ENCODE measurements at regions not wholly inside any gene's neighbourhood (a gene's known extent, or its start where the extent isn't known, plus 50 kb on each side); places are given as distances from the start of the nearest gene placed in this dataset.

- Mint-ChIP-seq H3K4me1 (ENCODE audit: low read depth in 2 of 2) (peaks cover 0 to 2% of the 10 kb centered on the region in 2 donors), H3K27ac (no peak overlapping the region), H3K27me3 (peaks cover 11 to 16% of the 10 kb centered on the region in 2 donors), H3K9me3 (peaks cover 7% of the 10 kb centered on the region), H3K36me3 (peaks cover 16% of the 10 kb centered on the region), H3K4me3 (no peak overlapping the region)
- DNase-seq (ENCODE audit: low spot score) (no peak), ATAC-seq (no peak)
These were observed 130.7 kb upstream of the NTRK2 start for GRCh38 chr9:84538879-84539278.

GRCh38 chr9:84542554-84542953 is 127.0 kb upstream of the NTRK2 start:
- ATAC-seq (no peak), DNase-seq (ENCODE audit: low spot score) (no peak)
- Mint-ChIP-seq H3K4me3 (no peak overlapping the region), H3K27ac (no peak overlapping the region), H3K36me3 (peaks cover 5% of the 10 kb centered on the region), H3K4me1 (ENCODE audit: low read depth in 2 of 2) (no peaks in the 10 kb centered on the region), H3K9me3 (peaks cover 4% of the 10 kb centered on the region), H3K27me3 (peaks cover 9 to 12% of the 10 kb centered on the region in 2 donors)

GRCh38 chr9:84554069-84554664 is 115.4 kb upstream of the NTRK2 start:
- Mint-ChIP-seq H3K27ac (no peak overlapping the region), H3K4me1 (ENCODE audit: low read depth in 2 of 2) (no peaks in the 10 kb centered on the region), H3K27me3 (peaks cover 16 to 54% of the 10 kb centered on the region in 2 donors), H3K9me3 (no peaks in the 10 kb centered on the region), H3K36me3 (no peaks in the 10 kb centered on the region), H3K4me3 (no peak overlapping the region)
- ATAC-seq (no peak), DNase-seq (ENCODE audit: low spot score) (no peak)

- Mint-ChIP-seq H3K9me3 (no peaks in the 10 kb centered on the region), H3K27me3 (peaks cover 10 to 53% of the 10 kb centered on the region in 2 donors), H3K4me3 (no peak overlapping the region), H3K27ac (no peak overlapping the region), H3K4me1 (ENCODE audit: low read depth in 2 of 2) (no peaks in the 10 kb centered on the region), H3K36me3 (no peaks in the 10 kb centered on the region)
- no peak for DNase-seq (ENCODE audit: low spot score)
- no peak for ATAC-seq
These were observed 113.0 kb upstream of the NTRK2 start for GRCh38 chr9:84556556-84556955.

- Mint-ChIP-seq H3K36me3 (no peaks in the 10 kb centered on the region), H3K27me3 (peaks cover 15 to 58% of the 10 kb centered on the region in 2 donors), H3K4me1 (ENCODE audit: low read depth in 2 of 2) (no peaks in the 10 kb centered on the region), H3K27ac (no peak overlapping the region), H3K4me3 (no peak overlapping the region), H3K9me3 (no peaks in the 10 kb centered on the region)
- no peak for ATAC-seq
- DNase-seq (ENCODE audit: low spot score) = no peak
These were observed 111.8 kb upstream of the NTRK2 start for GRCh38 chr9:84557751-84558150.

- no peak overlapping the region for H3K27ac Mint-ChIP-seq
- no peaks in the 10 kb centered on the region for H3K4me1 Mint-ChIP-seq (ENCODE audit: low read depth in 2 of 2)
- H3K36me3 Mint-ChIP-seq = no peaks in the 10 kb centered on the region
- no peak for DNase-seq (ENCODE audit: low spot score)
- H3K9me3 Mint-ChIP-seq = no peaks in the 10 kb centered on the region
- peaks cover 6 to 25% of the 10 kb centered on the region in 2 donors for H3K27me3 Mint-ChIP-seq
- no peak overlapping the region for H3K4me3 Mint-ChIP-seq
- ATAC-seq = no peak
These were observed 105.8 kb upstream of the NTRK2 start for GRCh38 chr9:84563691-84564090.

GRCh38 chr9:84567805-84568204 is 101.7 kb upstream of the NTRK2 start:
- no peak for ATAC-seq
- H3K27me3 Mint-ChIP-seq = peaks cover 0 to 2% of the 10 kb centered on the region in 2 donors
- H3K9me3 Mint-ChIP-seq = no peaks in the 10 kb centered on the region
- no peak overlapping the region for H3K27ac Mint-ChIP-seq
- H3K4me3 Mint-ChIP-seq = no peak overlapping the region
- no peaks in the 10 kb centered on the region for H3K36me3 Mint-ChIP-seq
- no peak for DNase-seq (ENCODE audit: low spot score)
- H3K4me1 Mint-ChIP-seq (ENCODE audit: low read depth in 2 of 2) = no peaks in the 10 kb centered on the region

GRCh38 chr9:84570482-84571154 is 98.9 kb upstream of the NTRK2 start:
- no peak for DNase-seq (ENCODE audit: low spot score)
- H3K27ac Mint-ChIP-seq = no peak overlapping the region
- H3K27me3 Mint-ChIP-seq = peaks cover 13 to 15% of the 10 kb centered on the region in 2 donors
- ATAC-seq = peak in 1 of 2 donors; percentile 38
- no peaks in the 10 kb centered on the region for H3K36me3 Mint-ChIP-seq
- no peaks in the 10 kb centered on the region for H3K4me1 Mint-ChIP-seq (ENCODE audit: low read depth in 2 of 2)
- no peaks in the 10 kb centered on the region for H3K9me3 Mint-ChIP-seq
- no peak overlapping the region for H3K4me3 Mint-ChIP-seq

- no peaks in the 10 kb centered on the region for H3K4me1 Mint-ChIP-seq (ENCODE audit: low read depth in 2 of 2)
- H3K9me3 Mint-ChIP-seq = peaks cover 2% of the 10 kb centered on the region
- no peak overlapping the region for H3K27ac Mint-ChIP-seq
- ATAC-seq = no peak
- no peak for DNase-seq (ENCODE audit: low spot score)
- H3K36me3 Mint-ChIP-seq = no peaks in the 10 kb centered on the region
- H3K4me3 Mint-ChIP-seq = no peak overlapping the region
- peaks cover 20 to 21% of the 10 kb centered on the region in 2 donors for H3K27me3 Mint-ChIP-seq
These were observed 96.4 kb upstream of the NTRK2 start for GRCh38 chr9:84573083-84573482.

- DNase-seq (ENCODE audit: low spot score) (no peak), ATAC-seq (no peak)
- H3K27ac Mint-ChIP-seq = no peak overlapping the region
- H3K27me3 Mint-ChIP-seq = peaks cover 25 to 32% of the 10 kb centered on the region in 2 donors
- H3K4me3 Mint-ChIP-seq = no peak overlapping the region
- no peaks in the 10 kb centered on the region for H3K4me1 Mint-ChIP-seq (ENCODE audit: low read depth in 2 of 2)
- H3K9me3 Mint-ChIP-seq = peaks cover 3% of the 10 kb centered on the region
- H3K36me3 Mint-ChIP-seq = no peaks in the 10 kb centered on the region
These were observed 93.8 kb upstream of the NTRK2 start for GRCh38 chr9:84575705-84576104.

GRCh38 chr9:84583866-84584265 is 85.7 kb upstream of the NTRK2 start:
- Mint-ChIP-seq H3K27me3 (peaks cover 5 to 26% of the 10 kb centered on the region in 2 donors), H3K36me3 (no peaks in the 10 kb centered on the region), H3K9me3 (no peaks in the 10 kb centered on the region), H3K4me3 (no peak overlapping the region), H3K27ac (no peak overlapping the region), H3K4me1 (ENCODE audit: low read depth in 2 of 2) (peaks cover 0 to 10% of the 10 kb centered on the region in 2 donors)
- ATAC-seq = no peak
- DNase-seq (ENCODE audit: low spot score) = no peak

GRCh38 chr9:84586662-84587061 is 82.9 kb upstream of the NTRK2 start:
- Mint-ChIP-seq H3K36me3 (no peaks in the 10 kb centered on the region), H3K4me3 (no peak overlapping the region), H3K9me3 (no peaks in the 10 kb centered on the region), H3K27ac (no peak overlapping the region), H3K4me1 (ENCODE audit: low read depth in 2 of 2) (peaks cover 0 to 10% of the 10 kb centered on the region in 2 donors), H3K27me3 (peaks cover under 1 to 17% of the 10 kb centered on the region in 2 donors)
- DNase-seq (ENCODE audit: low spot score) (no peak), ATAC-seq (no peak)

GRCh38 chr9:84587153-84587552 is 82.4 kb upstream of the NTRK2 start:
- Mint-ChIP-seq H3K4me3 (no peak overlapping the region), H3K27me3 (peaks cover 5 to 14% of the 10 kb centered on the region in 2 donors), H3K4me1 (ENCODE audit: low read depth in 2 of 2) (peaks cover 0 to 10% of the 10 kb centered on the region in 2 donors), H3K36me3 (no peaks in the 10 kb centered on the region), H3K9me3 (no peaks in the 10 kb centered on the region), H3K27ac (no peak overlapping the region)
- ATAC-seq (no peak), DNase-seq (ENCODE audit: low spot score) (no peak)

GRCh38 chr9:84589542-84589941 is 80.0 kb upstream of the NTRK2 start:
- no peak for DNase-seq (ENCODE audit: low spot score)
- Mint-ChIP-seq H3K4me1 (ENCODE audit: low read depth in 2 of 2) (no peaks in the 10 kb centered on the region), H3K27me3 (peaks cover 13 to 16% of the 10 kb centered on the region in 2 donors), H3K4me3 (no peak overlapping the region), H3K36me3 (no peaks in the 10 kb centered on the region), H3K27ac (no peak overlapping the region), H3K9me3 (no peaks in the 10 kb centered on the region)
- no peak for ATAC-seq
